A549 (cell line): ENCODE measurements at regions not wholly inside any gene's neighbourhood (a gene's known extent, or its start where the extent isn't known, plus 50 kb on each side); places are given as distances from the start of the nearest gene placed in this dataset.

ENCODE experiments used
- ATAC-seq, 2 experiments: fragments of 200-7000 bp in 1 of 2; fragments of >200 bp in 1 of 2; cut with Nextera tagmentation in 1 of 2; cut with Tn5 transposase in 1 of 2; 3 replicates each; pipeline versions ENCODE4 v1.8.0 to v1.9.1; 2018 to 2020; ENCODE audit warnings: mild to moderate bottlenecking in 1 of 2, moderate library complexity in 1 of 2
- CTCF ChIA-PET: fragments of 300-600 bp; sonication (Branson Sonifier 250); formaldehyde crosslinking; extraction: SDS; loops from one replicate; lab custom pipeline; 2021; ENCODE audit warnings: antibody characterized with exemption, inconsistent platforms; lab: Yijun Ruan, JAX
- POLR2A ChIA-PET: fragments of 350-600 bp; formaldehyde crosslinking; extraction: SDS; loops from one replicate; lab custom pipeline; 2021; ENCODE audit warnings: antibody characterized with exemption, inconsistent platforms; lab: Yijun Ruan, JAX
- DNase-seq, 2 experiments: peaks; one replicate each; pipeline versions ENCODE4 v3.0.0 to v3.0.0-alpha.2; 2011 to 2016; ENCODE audit warnings: low read depth in 1 of 2, low spot score in 1 of 2
- FAIRE-seq: peaks from 2 replicates; lab custom pipeline; 2011; peaks lifted over from hg19 to GRCh38; lab: Jason Lieb, UNC
- H3K27ac ChIP-seq, 2 experiments: fragments of >200 bp; sonication (Bioruptor Twin); formaldehyde crosslinking; 3 replicates each; pipeline ENCODE4 v1.5.1; 2016 to 2017
- H3K4me1 ChIP-seq: fragments of >200 bp; sonication (Bioruptor Twin); formaldehyde crosslinking; 3 replicates; pipeline ENCODE4 v1.6.1; 2016
- H3K4me2 ChIP-seq: fragments of >200 bp; sonication (Bioruptor Twin); formaldehyde crosslinking; 3 replicates; pipeline ENCODE4 v1.6.1; 2016
- H3K4me3 ChIP-seq: fragments of >200 bp; sonication (Bioruptor Twin); formaldehyde crosslinking; 3 replicates; pipeline ENCODE4 v1.5.1; 2016
- H3K9me3 ChIP-seq: fragments of >200 bp; sonication (Bioruptor Twin); formaldehyde crosslinking; 3 replicates; pipeline ENCODE4 v1.6.1; 2016
- CBX8 ChIP-seq: fragments of 200-600 bp; sonication (generic); IDR thresholded peaks from 2 replicates; pipeline ENCODE4 v1.6.1; 2016
- CEBPB ChIP-seq, 2 experiments: fragments of >200 bp in 1 of 2; sonication (Bioruptor Twin) in 1 of 2; formaldehyde crosslinking in 1 of 2; IDR thresholded peaks; 2 replicates each; pipeline ENCODE4 v1.6.1; 2012 to 2016
- E2F6 ChIP-seq: IDR thresholded peaks from 2 replicates; pipeline ENCODE4 v1.6.1; 2012; ENCODE audit warnings: low read depth, borderline replicate concordance
- EHF ChIP-seq: fragments of 250-450 bp; sonication (Bioruptor Pico); IDR thresholded peaks from 2 replicates; pipeline ENCODE4 v1.5.0; 2020; ENCODE audit warnings: mild to moderate bottlenecking
- FOSL2 ChIP-seq, 2 experiments: fragments of 450-650 bp in 1 of 2; fragments of >200 bp in 1 of 2; sonication (Bioruptor Twin) in 1 of 2; formaldehyde crosslinking; IDR thresholded peaks; 2 replicates each; pipeline versions ENCODE4 v1.5.0 to v1.6.1; 2016 to 2020; ENCODE audit warnings: mild to moderate bottlenecking in 1 of 2, moderate library complexity in 1 of 2
- FOXS1 ChIP-seq: fragments of 250-450 bp; sonication (Bioruptor Pico); IDR thresholded peaks from 2 replicates; pipeline ENCODE4 v1.5.0; 2020; ENCODE audit warnings: mild to moderate bottlenecking, moderate library complexity
- HES2 ChIP-seq: fragments of >200 bp; sonication (Bioruptor Twin); formaldehyde crosslinking; IDR thresholded peaks from 2 replicates; pipeline ENCODE4 v1.6.1; 2016
- HEYL ChIP-seq: fragments of 250-450 bp; sonication (Bioruptor Pico); IDR thresholded peaks from 2 replicates; pipeline ENCODE4 v1.8.0; 2021; ENCODE audit warnings: mild to moderate bottlenecking, moderate library complexity
- HOXA7 ChIP-seq: fragments of 250-450 bp; sonication (Bioruptor Pico); IDR thresholded peaks from 2 replicates; pipeline ENCODE4 v1.5.0; 2020; ENCODE audit warnings: mild to moderate bottlenecking, moderate library complexity
- HOXB5 ChIP-seq: fragments of 250-450 bp; sonication (Bioruptor Pico); IDR thresholded peaks from 2 replicates; pipeline ENCODE4 v1.5.0; 2020; ENCODE audit warnings: mild to moderate bottlenecking, moderate library complexity
- KDM1A ChIP-seq: fragments of 200-600 bp; sonication (generic); IDR thresholded peaks from 2 replicates; pipeline ENCODE4 v1.6.1; 2016; ENCODE audit warnings: low read depth, mild to moderate bottlenecking
- KDM5A ChIP-seq: fragments of 200-600 bp; sonication (generic); IDR thresholded peaks from 2 replicates; pipeline ENCODE4 v1.6.1; 2016; ENCODE audit warnings: antibody characterized with exemption, mild to moderate bottlenecking
- MAFK ChIP-seq: fragments of 450-650 bp; IDR thresholded peaks from 2 replicates; pipeline ENCODE4 v1.6.1; 2014; ENCODE audit not compliant: partially characterized antibody
- MAX ChIP-seq: IDR thresholded peaks from 2 replicates; pipeline ENCODE4 v1.6.1; 2012
- PHF8 ChIP-seq: fragments of 200-600 bp; sonication (generic); IDR thresholded peaks from 2 replicates; pipeline ENCODE4 v1.6.1; 2016; ENCODE audit warnings: low read depth, mild to moderate bottlenecking, antibody characterized with exemption, moderate library complexity, borderline replicate concordance
- POLR2A ChIP-seq: IDR thresholded peaks from 2 replicates; pipeline ENCODE4 v1.6.1; 2012; ENCODE audit warnings: mild to moderate bottlenecking, low read length
- POLR2AphosphoS2 ChIP-seq: conservative IDR thresholded peaks from 2 replicates; pipeline ENCODE4 v1.6.1; 2012; ENCODE audit warnings: low read length, improper control_type of control experiment, inconsistent platforms
- RAD21 ChIP-seq, 2 experiments: fragments of >200 bp in 1 of 2; sonication (Bioruptor Twin) in 1 of 2; formaldehyde crosslinking in 1 of 2; IDR thresholded peaks in 1 of 2; conservative IDR thresholded peaks in 1 of 2; 2 replicates in 1 of 2; 3 replicates in 1 of 2; pipeline ENCODE4 v1.6.1; 2012 to 2018; ENCODE audit warnings: inconsistent platforms in 1 of 2
- RFX5 ChIP-seq: fragments of 450-650 bp; IDR thresholded peaks from 2 replicates; pipeline ENCODE4 v1.7.1; 2014; ENCODE audit warnings: antibody characterized with exemption, mild to moderate bottlenecking, moderate library complexity
- SMC3 ChIP-seq: fragments of >200 bp; sonication (Bioruptor Twin); formaldehyde crosslinking; IDR thresholded peaks from 3 replicates; pipeline ENCODE4 v1.6.1; 2018; ENCODE audit warnings: inconsistent platforms
- TFCP2L1 ChIP-seq: fragments of 250-450 bp; sonication (Bioruptor Pico); IDR thresholded peaks from 2 replicates; pipeline ENCODE4 v1.5.0; 2021; ENCODE audit warnings: mild to moderate bottlenecking
- TP53 ChIP-seq: fragments of 250-450 bp; sonication (Bioruptor Pico); IDR thresholded peaks from 2 replicates; pipeline ENCODE4 v1.5.0; 2021; ENCODE audit warnings: mild to moderate bottlenecking, moderate library complexity
- ZFP36 ChIP-seq: fragments of 450-650 bp; IDR thresholded peaks from 2 replicates; pipeline ENCODE4 v1.6.1; 2014; ENCODE audit warnings: borderline replicate concordance; ENCODE audit not compliant: partially characterized antibody
- ZNF302 ChIP-seq: fragments of 250-450 bp; sonication (Bioruptor Pico); IDR thresholded peaks from 2 replicates; pipeline ENCODE4 v1.9.0; 2021; ENCODE audit warnings: inconsistent platforms, mild to moderate bottlenecking, moderate library complexity
- WGBS: methylation state at CpG from one replicate; pipeline ENCODE4 v1.1.6; 2017; ENCODE audit errors: missing lambda C conversion rate; 5-methylcytosine and 5-hydroxymethylcytosine counted together

- TF ChIP-seq MAX (no peak), FOXS1 (no peak)
Observed at GRCh38 chr13:54226876-54227275, 1198.3 kb downstream of the OLFM4 start (continued).

GRCh38 chr13:54232700-54233099, 1204.1 kb downstream of the OLFM4 start:
- Histone ChIP-seq H3K4me1 (no peaks in the 10 kb centered on the region), H3K9me3 (no peaks in the 10 kb centered on the region), H3K4me2 (no peak overlapping the region), H3K4me3 (no peak overlapping the region), H3K27ac (no peak overlapping the region)
- WGBS: 0% methylated on average over 1 of the region's 1 CpG
- ATAC-seq (no peak), FAIRE-seq (no peak), DNase-seq (no peak)
- ChIA-PET CTCF (no interaction called here), POLR2A (no interaction called here)
- TF ChIP-seq MAFK: no peak
- no peak for TF ChIP-seq HES2
- TF ChIP-seq HEYL (CRISPR knock-in tag): no peak

- 2% methylated on average over 7 of the region's 7 CpGs for WGBS
- CTCF ChIA-PET: no interaction called here
- POLR2A ChIA-PET: no interaction called here
Observed at GRCh38 chr13:54234607-54235006, 1206.0 kb downstream of the OLFM4 start.

GRCh38 chr13:54241719-54242118, 1213.1 kb downstream of the OLFM4 start:
- Histone ChIP-seq H3K27ac (no peak overlapping the region), H3K4me1 (no peaks in the 10 kb centered on the region), H3K9me3 (no peaks in the 10 kb centered on the region), H3K4me3 (no peak overlapping the region), H3K4me2 (no peak overlapping the region)
- ATAC-seq: no peak
- no peak for FAIRE-seq
- CTCF ChIA-PET: no interaction called here
- no peak for TF ChIP-seq HES2
- no peak for TF ChIP-seq RAD21 (conservative IDR thresholded peaks at IDR 0.05 in 1 of 2, IDR thresholded peaks at IDR 0.05 in 1 of 2)
- TF ChIP-seq ZNF302 (CRISPR knock-in tag): no peak
- no peak for TF ChIP-seq KDM1A
- TF ChIP-seq EHF (CRISPR knock-in tag): no peak
- no peak for TF ChIP-seq TFCP2L1
- TF ChIP-seq POLR2A: no peak
- no peak for TF ChIP-seq RFX5
- TF ChIP-seq CEBPB (IDR thresholded peaks at IDR 0.05): no peak
- no peak for TF ChIP-seq KDM5A
- DNase-seq: no peak
- POLR2A ChIA-PET: no interaction called here

More at GRCh38 chr13:54234607-54235006, 1206.0 kb downstream of the OLFM4 start:
- TF ChIP-seq FOSL2 (IDR thresholded peaks at IDR 0.05): no peak
- no peak for TF ChIP-seq FOSL2 (CRISPR knock-in tag; IDR thresholded peaks at IDR 0.05)
- no peak for TF ChIP-seq RFX5
- no peak for TF ChIP-seq E2F6
- no peak for TF ChIP-seq SMC3
- no peak for TF ChIP-seq POLR2AphosphoS2
- no peak for TF ChIP-seq CEBPB (IDR thresholded peaks at IDR 0.05)
- no peak for TF ChIP-seq TP53 (CRISPR knock-in tag)
- no peak for TF ChIP-seq HOXA7 (CRISPR knock-in tag)
- TF ChIP-seq ZFP36: no peak
- no peak for TF ChIP-seq PHF8
- no peak for TF ChIP-seq HOXB5 (CRISPR knock-in tag)
- TF ChIP-seq CBX8: no peak
- TF ChIP-seq, all 56 proteins: peak for 0
- DNase-seq (no peak), ATAC-seq (no peak), FAIRE-seq (no peak)
- Histone ChIP-seq H3K4me2 (no peak overlapping the region), H3K27ac (no peak overlapping the region), H3K9me3 (no peaks in the 10 kb centered on the region), H3K4me1 (no peaks in the 10 kb centered on the region), H3K4me3 (no peak overlapping the region)
